A549 (cell line): ENCODE measurements at regions not wholly inside any gene's neighbourhood (a gene's known extent, or its start where the extent isn't known, plus 50 kb on each side); places are given as distances from the start of the nearest gene placed in this dataset.

Experiments
- ATAC-seq, 2 experiments: fragments of 200-7000 bp in 1 of 2; fragments of >200 bp in 1 of 2; cut with Nextera tagmentation in 1 of 2; cut with Tn5 transposase in 1 of 2; 3 replicates each; pipeline versions ENCODE4 v1.8.0 to v1.9.1; 2018 to 2020; ENCODE audit warnings: mild to moderate bottlenecking in 1 of 2, moderate library complexity in 1 of 2
- CTCF ChIA-PET: fragments of 300-600 bp; sonication (Branson Sonifier 250); formaldehyde crosslinking; extraction: SDS; loops from one replicate; lab custom pipeline; 2021; ENCODE audit warnings: antibody characterized with exemption, inconsistent platforms; lab: Yijun Ruan, JAX
- POLR2A ChIA-PET: fragments of 350-600 bp; formaldehyde crosslinking; extraction: SDS; loops from one replicate; lab custom pipeline; 2021; ENCODE audit warnings: antibody characterized with exemption, inconsistent platforms; lab: Yijun Ruan, JAX
- DNase-seq, 2 experiments: peaks; one replicate each; pipeline versions ENCODE4 v3.0.0 to v3.0.0-alpha.2; 2011 to 2016; ENCODE audit warnings: low read depth in 1 of 2, low spot score in 1 of 2
- FAIRE-seq: peaks from 2 replicates; lab custom pipeline; 2011; peaks lifted over from hg19 to GRCh38; lab: Jason Lieb, UNC
- H3K27ac ChIP-seq, 2 experiments: fragments of >200 bp; sonication (Bioruptor Twin); formaldehyde crosslinking; 3 replicates each; pipeline ENCODE4 v1.5.1; 2016 to 2017
- H3K4me1 ChIP-seq: fragments of >200 bp; sonication (Bioruptor Twin); formaldehyde crosslinking; 3 replicates; pipeline ENCODE4 v1.6.1; 2016
- H3K4me2 ChIP-seq: fragments of >200 bp; sonication (Bioruptor Twin); formaldehyde crosslinking; 3 replicates; pipeline ENCODE4 v1.6.1; 2016
- H3K4me3 ChIP-seq: fragments of >200 bp; sonication (Bioruptor Twin); formaldehyde crosslinking; 3 replicates; pipeline ENCODE4 v1.5.1; 2016
- H3K9me3 ChIP-seq: fragments of >200 bp; sonication (Bioruptor Twin); formaldehyde crosslinking; 3 replicates; pipeline ENCODE4 v1.6.1; 2016
- CBX2 ChIP-seq: fragments of 200-600 bp; sonication (generic); IDR thresholded peaks from 2 replicates; pipeline ENCODE4 v1.6.1; 2016; ENCODE audit warnings: low read depth, mild to moderate bottlenecking, borderline replicate concordance
- CHD2 ChIP-seq: fragments of 150-350 bp; IDR thresholded peaks from 2 replicates; pipeline ENCODE4 v1.6.1; 2014; ENCODE audit warnings: low read length; ENCODE audit not compliant: partially characterized antibody
- CTCF ChIP-seq: fragments of >200 bp; sonication (Bioruptor Twin); formaldehyde crosslinking; IDR thresholded peaks from 3 replicates; pipeline ENCODE4 v1.5.1; 2016
- EHMT2 ChIP-seq: fragments of 200-600 bp; sonication (generic); IDR thresholded peaks from 2 replicates; pipeline ENCODE4 v1.6.1; 2016; ENCODE audit warnings: antibody characterized with exemption, low read depth, mild to moderate bottlenecking, moderate library complexity
- FOSB ChIP-seq: fragments of 250-450 bp; sonication (Bioruptor Pico); IDR thresholded peaks from 2 replicates; pipeline ENCODE4 v1.5.0; 2020; ENCODE audit warnings: mild to moderate bottlenecking, moderate library complexity
- GATA3 ChIP-seq: IDR thresholded peaks from 2 replicates; pipeline ENCODE4 v1.6.1; 2012; ENCODE audit warnings: borderline replicate concordance
- HDAC2 ChIP-seq: fragments of 200-600 bp; sonication (generic); IDR thresholded peaks from 2 replicates; pipeline ENCODE4 v1.6.1; 2016
- HOXB5 ChIP-seq: fragments of 250-450 bp; sonication (Bioruptor Pico); IDR thresholded peaks from 2 replicates; pipeline ENCODE4 v1.5.0; 2020; ENCODE audit warnings: mild to moderate bottlenecking, moderate library complexity
- JUNB ChIP-seq: fragments of >200 bp; sonication (Bioruptor Twin); formaldehyde crosslinking; IDR thresholded peaks from 2 replicates; pipeline ENCODE4 v1.6.1; 2016
- KDM5A ChIP-seq: fragments of 200-600 bp; sonication (generic); IDR thresholded peaks from 2 replicates; pipeline ENCODE4 v1.6.1; 2016; ENCODE audit warnings: antibody characterized with exemption, mild to moderate bottlenecking
- MAZ ChIP-seq: fragments of 150-350 bp; IDR thresholded peaks from 2 replicates; pipeline ENCODE4 v1.6.1; 2014; ENCODE audit warnings: antibody characterized with exemption, low read depth, low read length, borderline replicate concordance
- POLR2A ChIP-seq: IDR thresholded peaks from 2 replicates; pipeline ENCODE4 v1.6.1; 2012; ENCODE audit warnings: mild to moderate bottlenecking, low read length
- RAD21 ChIP-seq, 2 experiments: fragments of >200 bp in 1 of 2; sonication (Bioruptor Twin) in 1 of 2; formaldehyde crosslinking in 1 of 2; IDR thresholded peaks in 1 of 2; conservative IDR thresholded peaks in 1 of 2; 2 replicates in 1 of 2; 3 replicates in 1 of 2; pipeline ENCODE4 v1.6.1; 2012 to 2018; ENCODE audit warnings: inconsistent platforms in 1 of 2
- RARB ChIP-seq: fragments of 250-450 bp; sonication (Bioruptor Pico); IDR thresholded peaks from 2 replicates; pipeline ENCODE4 v1.8.0; 2021; ENCODE audit warnings: mild to moderate bottlenecking, moderate library complexity
- REST ChIP-seq: fragments of 200-600 bp; sonication (generic); IDR thresholded peaks from 2 replicates; pipeline ENCODE4 v1.6.1; 2016; ENCODE audit warnings: antibody characterized with exemption, mild to moderate bottlenecking, moderate library complexity
- SMC3 ChIP-seq: fragments of >200 bp; sonication (Bioruptor Twin); formaldehyde crosslinking; IDR thresholded peaks from 3 replicates; pipeline ENCODE4 v1.6.1; 2018; ENCODE audit warnings: inconsistent platforms
- WGBS: methylation state at CpG from one replicate; pipeline ENCODE4 v1.1.6; 2017; ENCODE audit errors: missing lambda C conversion rate; 5-methylcytosine and 5-hydroxymethylcytosine counted together

GRCh38 chr20:52494244-52494643 is 302.7 kb upstream of the ZFP64 start:
- WGBS: 8% methylated on average over 13 of the region's 13 CpGs
- Histone ChIP-seq H3K4me1 (no peaks in the 10 kb centered on the region), H3K4me3 (no peak overlapping the region), H3K4me2 (no peak overlapping the region), H3K9me3 (no peaks in the 10 kb centered on the region), H3K27ac (no peak overlapping the region)
- no peak for FAIRE-seq
- DNase-seq: peak in 1 of 2 experiments; percentile 10
- CTCF ChIA-PET: interaction anchor here (1.0 kb wide), 1 partner anchor 16 kb away, joined by 3 read pairs; no protein-coding TSS in a partner anchor
- ATAC-seq: peak in 1 of 2 experiments; percentile 31; a peak in 1 of 6 replicates
- POLR2A ChIA-PET: no interaction called here
- TF ChIP-seq KDM5A (no peak), GATA3 (no peak), EHMT2 (no peak), RAD21 (conservative IDR thresholded peaks at IDR 0.05 in 1 of 2, IDR thresholded peaks at IDR 0.05 in 1 of 2) (no peak), CBX2 (no peak), POLR2A (no peak), HDAC2 (no peak), HOXB5 (CRISPR knock-in tag) (no peak), RARB (CRISPR knock-in tag) (no peak)

- Histone ChIP-seq H3K4me3 (no peak overlapping the region), H3K4me1 (no peaks in the 10 kb centered on the region), H3K4me2 (no peak overlapping the region), H3K27ac (no peak overlapping the region), H3K9me3 (no peaks in the 10 kb centered on the region)
- no peak for DNase-seq
- 24% methylated on average over 9 of the region's 9 CpGs for WGBS
- TF ChIP-seq JUNB: no peak
- TF ChIP-seq MAZ: no peak
- no peak for TF ChIP-seq CTCF
- TF ChIP-seq CHD2: no peak
- no peak for ATAC-seq
- FAIRE-seq: no peak
- ChIA-PET CTCF (no interaction called here), POLR2A (no interaction called here)
Observed at GRCh38 chr20:52493171-52493721, 301.7 kb upstream of the ZFP64 start.

GRCh38 chr20:52490711-52491430 is 299.3 kb upstream of the ZFP64 start:
- peak in 1 of 2 experiments; percentile 42 for DNase-seq
- Histone ChIP-seq H3K4me2 (no peak overlapping the region), H3K27ac (no peak overlapping the region), H3K4me3 (no peak overlapping the region), H3K9me3 (no peaks in the 10 kb centered on the region), H3K4me1 (no peaks in the 10 kb centered on the region)
- no peak for FAIRE-seq
- no peak; a peak in 1 of 6 replicates for ATAC-seq
- WGBS: 19% methylated on average over 10 of the region's 10 CpGs
- ChIA-PET CTCF (interaction anchor here (0.7 to 1.1 kb wide), 2 partner anchors 8 to 293 kb away, joined by 3 to 6 read pairs; no protein-coding TSS in a partner anchor), POLR2A (no interaction called here)
- TF ChIP-seq REST (no peak), FOSB (CRISPR knock-in tag) (no peak), SMC3 (no peak)
